GM19324 (cell line): ENCODE measurements at regions not wholly inside any gene's neighbourhood (a gene's known extent, or its start where the extent isn't known, plus 50 kb on each side); places are given as distances from the start of the nearest gene placed in this dataset.

Experiments
- ATAC-seq: cut with Tn5 transposase; IDR thresholded peaks from one replicate; pipeline ENCODE4 v1.9.1; 2021; ENCODE audit warnings: mild to moderate bottlenecking, moderate library complexity; ENCODE audit not compliant: unreplicated experiment, low FRiP score

GRCh38 chrX:39163581-39164126 lies 362.4 kb downstream of the MID1IP1 start:
- no peak for ATAC-seq

GRCh38 chrX:39164212-39164611 lies 363.0 kb downstream of the MID1IP1 start:
- ATAC-seq = no peak

GRCh38 chrX:39165185-39165584 lies 363.9 kb downstream of the MID1IP1 start:
- ATAC-seq = no peak

GRCh38 chrX:39165773-39166172 lies 364.5 kb downstream of the MID1IP1 start:
- no peak for ATAC-seq

- ATAC-seq = no peak
These were observed 366.5 kb downstream of the MID1IP1 start for GRCh38 chrX:39167791-39168190.

- ATAC-seq = no peak
These were observed 367.4 kb downstream of the MID1IP1 start for GRCh38 chrX:39168609-39169008.

- no peak for ATAC-seq
These were observed 368.7 kb downstream of the MID1IP1 start for GRCh38 chrX:39169976-39170375.

GRCh38 chrX:39170464-39170863 lies 369.2 kb downstream of the MID1IP1 start:
- no peak for ATAC-seq

- ATAC-seq = no peak
These were observed 370.4 kb downstream of the MID1IP1 start for GRCh38 chrX:39171686-39172085.

- ATAC-seq = no peak
These were observed 373.0 kb downstream of the MID1IP1 start for GRCh38 chrX:39174241-39174771.

GRCh38 chrX:39174772-39175417 lies 373.6 kb downstream of the MID1IP1 start:
- no peak for ATAC-seq

- no peak for ATAC-seq
These were observed 374.3 kb downstream of the MID1IP1 start for GRCh38 chrX:39175418-39176057.

GRCh38 chrX:39176105-39176504 lies 374.8 kb downstream of the MID1IP1 start:
- no peak for ATAC-seq

GRCh38 chrX:39189431-39189830 lies 388.2 kb downstream of the MID1IP1 start:
- no peak for ATAC-seq

GRCh38 chrX:39194673-39195072 lies 393.4 kb downstream of the MID1IP1 start:
- no peak for ATAC-seq

GRCh38 chrX:39195156-39195555 lies 393.9 kb downstream of the MID1IP1 start:
- no peak for ATAC-seq

- peak; percentile 94 for ATAC-seq
These were observed 395.2 kb downstream of the MID1IP1 start for GRCh38 chrX:39196192-39197102.

- no peak for ATAC-seq
These were observed 398.2 kb downstream of the MID1IP1 start for GRCh38 chrX:39199429-39199828.

- ATAC-seq = no peak
These were observed 400.2 kb downstream of the MID1IP1 start for GRCh38 chrX:39201305-39201990.

- ATAC-seq = no peak
These were observed 401.4 kb downstream of the MID1IP1 start for GRCh38 chrX:39202641-39203040.
